Progenitor cell of endocrine pancreas (in vitro differentiated cells): ENCODE measurements at regions not wholly inside any gene's neighbourhood (a gene's known extent, or its start where the extent isn't known, plus 50 kb on each side); places are given as distances from the start of the nearest gene placed in this dataset.

Experiments
- DNase-seq: peaks from one replicate; pipeline ENCODE4 v3.0.0; 2021; ENCODE audit warnings: low spot score; ENCODE audit not compliant: unreplicated experiment
- H3K27ac Mint-ChIP-seq: 2 replicates; pipeline ENCODE4 v1.8.0; 2021; ENCODE audit warnings: mild to moderate bottlenecking, moderate library complexity, mixed read lengths
- H3K27me3 Mint-ChIP-seq: 2 replicates; pipeline ENCODE4 v1.8.0; 2021; ENCODE audit warnings: mixed read lengths
- H3K36me3 Mint-ChIP-seq: 2 replicates; pipeline ENCODE4 v1.8.0; 2022; ENCODE audit warnings: mixed read lengths; ENCODE audit not compliant: insufficient read depth
- H3K4me1 Mint-ChIP-seq: 2 replicates; pipeline ENCODE4 v1.8.0; 2021; ENCODE audit warnings: low read depth, mixed read lengths
- H3K4me3 Mint-ChIP-seq: 2 replicates; pipeline ENCODE4 v1.8.0; 2021; ENCODE audit warnings: low read depth, mild to moderate bottlenecking, moderate library complexity, mixed read lengths
- H3K9me3 Mint-ChIP-seq: 2 replicates; pipeline ENCODE4 v1.8.0; 2021; ENCODE audit warnings: low read depth, mixed read lengths
- TF ChIP-seq, protein P1 (sequence below): fragments of 200-600 bp; sonication (generic); IDR thresholded peaks from one replicate; pipeline ENCODE4 v1.5.0; 2021; ENCODE audit warnings: antibody characterized with exemption, mild to moderate bottlenecking; ENCODE audit not compliant: unreplicated experiment

DNA sequence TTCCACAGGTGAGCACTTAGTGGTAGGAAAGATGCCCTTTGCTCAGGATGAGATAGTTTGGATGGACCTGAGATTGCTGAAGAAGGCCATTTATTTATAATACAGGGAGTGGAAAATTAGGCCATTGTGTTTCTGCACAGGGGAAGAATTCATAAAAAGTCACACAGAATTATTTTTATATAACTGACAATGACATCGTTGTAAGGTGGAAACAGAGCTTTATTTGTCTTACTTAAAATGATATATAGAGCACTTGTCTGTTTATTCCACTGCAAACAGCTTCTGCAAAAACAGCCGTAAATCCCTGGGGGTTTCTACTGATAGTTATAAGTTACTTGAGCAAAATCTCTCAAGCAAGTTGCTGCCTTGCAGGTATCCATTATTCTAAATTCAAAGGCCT lies 158.1 kb upstream of the ZNF521 start:
- peaks cover 6% of the 10 kb centered on the region for H3K4me1 Mint-ChIP-seq
- DNase-seq, result no peak
- H3K27me3 Mint-ChIP-seq, result no peaks in the 10 kb centered on the region
- H3K36me3 Mint-ChIP-seq, result no peaks in the 10 kb centered on the region
- H3K27ac Mint-ChIP-seq, result no peak overlapping the region
- TF ChIP-seq, protein P1, sequence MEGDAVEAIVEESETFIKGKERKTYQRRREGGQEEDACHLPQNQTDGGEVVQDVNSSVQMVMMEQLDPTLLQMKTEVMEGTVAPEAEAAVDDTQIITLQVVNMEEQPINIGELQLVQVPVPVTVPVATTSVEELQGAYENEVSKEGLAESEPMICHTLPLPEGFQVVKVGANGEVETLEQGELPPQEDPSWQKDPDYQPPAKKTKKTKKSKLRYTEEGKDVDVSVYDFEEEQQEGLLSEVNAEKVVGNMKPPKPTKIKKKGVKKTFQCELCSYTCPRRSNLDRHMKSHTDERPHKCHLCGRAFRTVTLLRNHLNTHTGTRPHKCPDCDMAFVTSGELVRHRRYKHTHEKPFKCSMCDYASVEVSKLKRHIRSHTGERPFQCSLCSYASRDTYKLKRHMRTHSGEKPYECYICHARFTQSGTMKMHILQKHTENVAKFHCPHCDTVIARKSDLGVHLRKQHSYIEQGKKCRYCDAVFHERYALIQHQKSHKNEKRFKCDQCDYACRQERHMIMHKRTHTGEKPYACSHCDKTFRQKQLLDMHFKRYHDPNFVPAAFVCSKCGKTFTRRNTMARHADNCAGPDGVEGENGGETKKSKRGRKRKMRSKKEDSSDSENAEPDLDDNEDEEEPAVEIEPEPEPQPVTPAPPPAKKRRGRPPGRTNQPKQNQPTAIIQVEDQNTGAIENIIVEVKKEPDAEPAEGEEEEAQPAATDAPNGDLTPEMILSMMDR, result no peak
- peaks cover 3% of the 10 kb centered on the region for H3K9me3 Mint-ChIP-seq
- no peak overlapping the region for H3K4me3 Mint-ChIP-seq

DNA sequence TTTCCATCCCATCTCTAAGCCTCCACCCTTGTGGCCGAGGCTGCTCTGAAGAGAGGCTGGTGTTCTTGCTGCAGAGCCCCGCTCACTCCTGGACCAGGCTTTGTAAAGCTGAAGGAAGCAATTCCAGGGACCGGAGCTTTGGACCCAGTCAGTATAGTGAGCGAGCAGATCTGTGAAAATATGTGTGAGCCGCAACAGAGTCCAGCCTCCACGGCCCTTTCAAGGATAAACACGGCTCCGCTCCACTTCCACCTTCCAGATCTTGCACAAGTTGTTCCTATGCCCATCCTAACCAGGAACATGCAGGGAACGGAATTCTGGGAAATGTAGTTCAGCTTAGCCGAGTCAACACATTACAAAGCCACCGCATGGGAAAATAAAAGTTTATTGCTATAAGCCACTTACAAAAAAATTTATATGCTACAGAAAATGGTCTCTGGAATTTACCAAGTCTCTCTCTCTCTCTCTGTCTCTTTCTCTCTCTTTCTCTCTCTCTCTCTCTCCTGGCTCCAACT lies 151.7 kb upstream of the ZNF521 start:
- peaks cover 3% of the 10 kb centered on the region for H3K9me3 Mint-ChIP-seq
- TF ChIP-seq, protein P1, result no peak
- H3K4me3 Mint-ChIP-seq, result peak overlapping the region; percentile 59
- no peaks in the 10 kb centered on the region for H3K27me3 Mint-ChIP-seq
- DNase-seq, result no peak
- H3K4me1 Mint-ChIP-seq, result peaks cover 5% of the 10 kb centered on the region
- no peaks in the 10 kb centered on the region for H3K36me3 Mint-ChIP-seq
- peak overlapping the region; percentile 60 for H3K27ac Mint-ChIP-seq

DNA sequence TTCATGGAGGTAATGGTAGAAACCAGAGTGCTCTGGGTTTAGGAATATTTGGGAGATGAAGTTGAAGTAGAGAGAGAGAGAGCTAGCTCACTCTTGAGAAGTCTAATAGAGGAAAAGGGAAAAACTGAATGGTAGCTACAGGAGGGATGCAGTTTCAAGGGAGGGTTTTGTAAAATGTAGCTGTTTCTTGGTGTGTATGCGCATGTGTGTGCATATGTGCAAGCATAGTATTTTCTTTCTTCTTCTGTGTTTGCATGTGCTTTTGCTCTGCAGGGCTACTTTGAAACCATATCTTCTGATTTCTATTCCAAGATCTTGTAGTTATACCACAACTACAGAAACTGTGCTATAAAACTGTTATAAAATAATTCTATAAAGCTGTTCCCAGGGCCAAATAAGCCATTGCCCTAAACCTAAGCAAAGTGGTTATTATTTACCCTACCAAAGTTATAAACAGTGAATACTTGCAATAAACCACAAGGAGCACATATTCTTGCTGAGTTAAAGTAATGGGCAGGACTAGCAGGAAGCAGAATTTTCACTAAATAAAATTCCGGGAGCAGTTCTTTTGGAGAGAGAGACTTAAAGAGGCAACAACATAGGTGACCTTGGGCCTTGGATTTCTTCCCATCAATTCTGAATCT lies 145.3 kb upstream of the ZNF521 start:
- no peak for DNase-seq
- Mint-ChIP-seq H3K27me3 (peaks cover 13% of the 10 kb centered on the region), H3K27ac (no peak overlapping the region), H3K4me3 (no peak overlapping the region), H3K36me3 (no peaks in the 10 kb centered on the region), H3K9me3 (peaks cover 13% of the 10 kb centered on the region), H3K4me1 (peaks cover 1% of the 10 kb centered on the region)
- TF ChIP-seq, protein P1, result no peak

DNA sequence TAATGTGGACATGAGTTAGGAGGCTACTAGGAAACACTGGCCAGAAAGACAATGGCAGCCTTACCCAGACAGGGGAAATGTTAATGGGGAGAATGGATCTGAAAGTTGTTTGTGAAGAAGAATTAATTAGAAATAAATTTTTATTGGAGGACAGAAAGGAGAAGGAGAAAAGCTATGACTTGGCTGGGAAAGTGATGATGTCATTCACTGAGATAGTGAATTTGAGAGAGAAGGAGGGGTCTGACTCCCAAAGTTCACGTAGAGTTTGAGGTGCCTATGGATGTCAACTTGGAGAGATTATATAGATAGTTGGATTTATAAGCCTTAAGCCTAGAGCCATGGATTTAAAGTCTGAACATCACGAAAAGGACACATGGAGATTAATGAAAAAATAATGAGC lies 144.6 kb upstream of the ZNF521 start:
- Mint-ChIP-seq H3K27ac (no peak overlapping the region), H3K27me3 (peaks cover 13% of the 10 kb centered on the region), H3K4me1 (peaks cover 1% of the 10 kb centered on the region), H3K4me3 (no peak overlapping the region), H3K9me3 (peaks cover 13% of the 10 kb centered on the region), H3K36me3 (no peaks in the 10 kb centered on the region)
- TF ChIP-seq, protein P1, result no peak
- DNase-seq, result no peak

DNA sequence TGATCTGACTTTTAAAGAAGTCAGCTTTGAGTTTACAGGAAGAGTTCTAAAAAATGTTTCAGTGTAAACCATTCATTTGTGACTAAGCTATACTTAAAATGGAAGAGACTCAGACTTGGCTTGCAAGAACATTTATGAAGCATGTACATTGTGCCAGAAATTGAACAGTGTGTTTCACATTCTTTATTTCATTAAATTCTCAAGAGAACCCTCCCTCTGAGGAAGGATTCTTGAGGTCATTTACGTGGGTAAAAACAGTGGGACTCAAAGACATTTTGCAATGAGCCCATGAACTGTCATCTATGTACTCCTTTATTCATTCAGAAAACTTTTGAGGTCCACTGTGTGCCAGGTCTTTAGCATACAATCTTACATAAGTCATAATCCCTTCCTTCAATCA lies 143.6 kb upstream of the ZNF521 start:
- no peak for DNase-seq
- H3K4me3 Mint-ChIP-seq, result no peak overlapping the region
- H3K27ac Mint-ChIP-seq, result no peak overlapping the region
- TF ChIP-seq, protein P1, result no peak
- H3K4me1 Mint-ChIP-seq, result peaks cover 1% of the 10 kb centered on the region
- H3K9me3 Mint-ChIP-seq, result peaks cover 13% of the 10 kb centered on the region
- no peaks in the 10 kb centered on the region for H3K36me3 Mint-ChIP-seq
- H3K27me3 Mint-ChIP-seq, result peaks cover 20% of the 10 kb centered on the region
